Common myeloid progenitor, CD34-positive (primary cell): ENCODE measurements at regions not wholly inside any gene's neighbourhood (a gene's known extent, or its start where the extent isn't known, plus 50 kb on each side); places are given as distances from the start of the nearest gene placed in this dataset.

Source experiments
- CTCF ChIA-PET: fragments of 350-600 bp; sonication (Branson Sonifier 250); formaldehyde crosslinking; loops from one replicate; lab custom pipeline; 2021; ENCODE audit warnings: antibody characterized with exemption; lab: Charles Lee
- POLR2A ChIA-PET: fragments of 350-600 bp; sonication (Branson Sonifier 250); formaldehyde crosslinking; loops from one replicate; lab custom pipeline; 2021; ENCODE audit warnings: antibody characterized with exemption; lab: Charles Lee
- DNase-seq, 3 donors: peaks; one replicate each; pipeline versions ENCODE4 v3.0.0 to v3.0.0-alpha.2; 2013
- H3K27ac ChIP-seq, 2 experiments: 1 replicate in 1 of 2; 2 replicates in 1 of 2; pipeline ENCODE4 v1.7.0; 2013; ENCODE audit warnings: inconsistent platforms in 2 of 2, low read length in 2 of 2, mild to moderate bottlenecking in 2 of 2, low read depth in 1 of 2, moderate library complexity in 1 of 2; ENCODE audit not compliant: severe bottlenecking in 2 of 2, insufficient read depth in 1 of 2, poor library complexity in 1 of 2
- H3K27me3 ChIP-seq, 5 experiments: replicated peaks in 2 of 5; 1 replicate in 3 of 5; 2 replicates in 2 of 5; pipeline versions ENCODE4 v1.6.1 to v1.7.0; 2013; ENCODE audit warnings: low read length in 4 of 5, mild to moderate bottlenecking in 2 of 5, moderate library complexity in 2 of 5, inconsistent platforms in 1 of 5; ENCODE audit not compliant: insufficient read depth in 5 of 5, control insufficient read depth in 4 of 5
- H3K36me3 ChIP-seq, 4 experiments: 1 replicate in 2 of 4; 2 replicates in 2 of 4; pipeline versions ENCODE4 v1.6.1 to v1.7.0; 2013; ENCODE audit warnings: low read length in 3 of 4, control low read depth in 1 of 4, mild to moderate bottlenecking in 1 of 4; ENCODE audit not compliant: control insufficient read depth in 4 of 4, insufficient read depth in 4 of 4
- H3K4me1 ChIP-seq, 4 experiments: 1 replicate in 3 of 4; 2 replicates in 1 of 4; pipeline versions ENCODE4 v1.6.1 to v1.7.1; 2013; ENCODE audit warnings: low read length in 3 of 4, mild to moderate bottlenecking in 3 of 4, control low read depth in 1 of 4, inconsistent platforms in 1 of 4, moderate library complexity in 1 of 4; ENCODE audit not compliant: control insufficient read depth in 4 of 4, insufficient read depth in 4 of 4; ENCODE audit errors: control extremely low read depth in 1 of 4
- H3K4me3 ChIP-seq, 7 experiments: 1 replicate in 4 of 7; 2 replicates in 3 of 7; pipeline versions ENCODE4 v1.5.1 to v1.7.0; 2013; ENCODE audit warnings: mild to moderate bottlenecking in 7 of 7, low read length in 6 of 7, moderate library complexity in 6 of 7, inconsistent platforms in 2 of 7, low read depth in 2 of 7, control low read depth in 1 of 7; ENCODE audit not compliant: insufficient read depth in 4 of 7, control insufficient read depth in 1 of 7; ENCODE audit errors: extremely low read depth in 1 of 7
- H3K9me3 ChIP-seq, 5 experiments: 1 replicate in 4 of 5; 2 replicates in 1 of 5; pipeline versions ENCODE4 v1.6.1 to v1.7.1; 2013; ENCODE audit warnings: low read length in 4 of 5, mild to moderate bottlenecking in 2 of 5, inconsistent platforms in 1 of 5, low read depth in 1 of 5, moderate library complexity in 1 of 5; ENCODE audit not compliant: control insufficient read depth in 4 of 5, insufficient read depth in 2 of 5; ENCODE audit errors: control extremely low read depth in 1 of 5
- WGBS: methylation state at CpG from one replicate; pipeline ENCODE4 v1.1.5; 2013; ENCODE audit not compliant: insufficient coverage; 5-methylcytosine and 5-hydroxymethylcytosine counted together

DNA sequence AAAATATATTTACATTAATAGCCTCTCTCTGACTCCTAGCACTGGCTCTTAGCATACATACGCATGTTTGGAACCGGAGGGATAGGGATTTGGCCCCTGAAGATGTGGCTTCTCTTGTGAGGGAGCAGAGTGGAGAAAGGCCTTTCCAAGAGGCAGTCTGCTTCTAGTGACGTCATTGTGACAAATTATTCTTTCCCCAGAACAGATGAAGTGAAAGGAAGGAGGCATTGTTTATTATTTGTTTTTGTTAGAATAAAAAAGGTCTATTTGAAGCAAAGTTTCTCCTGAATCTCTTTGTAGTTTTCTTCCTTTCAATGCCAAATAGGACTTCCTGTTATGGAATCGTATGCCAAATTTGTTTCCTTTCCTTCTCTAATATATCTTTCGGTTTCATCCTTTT, 361.6 kb downstream of the ICE1 start:
- ChIA-PET POLR2A (no interaction called here), CTCF (no interaction called here)
- 63% methylated on average over 3 of the region's 5 CpGs for WGBS
- Histone ChIP-seq H3K4me3 (no peak overlapping the region), H3K27ac (no peak overlapping the region), H3K4me1 (no peaks in the 10 kb centered on the region), H3K27me3 (no peaks in the 10 kb centered on the region), H3K9me3 (peaks cover 0 to 1% (median 0%) of the 10 kb centered on the region in 5 experiments), H3K36me3 (no peaks in the 10 kb centered on the region)
- DNase-seq = no peak

DNA sequence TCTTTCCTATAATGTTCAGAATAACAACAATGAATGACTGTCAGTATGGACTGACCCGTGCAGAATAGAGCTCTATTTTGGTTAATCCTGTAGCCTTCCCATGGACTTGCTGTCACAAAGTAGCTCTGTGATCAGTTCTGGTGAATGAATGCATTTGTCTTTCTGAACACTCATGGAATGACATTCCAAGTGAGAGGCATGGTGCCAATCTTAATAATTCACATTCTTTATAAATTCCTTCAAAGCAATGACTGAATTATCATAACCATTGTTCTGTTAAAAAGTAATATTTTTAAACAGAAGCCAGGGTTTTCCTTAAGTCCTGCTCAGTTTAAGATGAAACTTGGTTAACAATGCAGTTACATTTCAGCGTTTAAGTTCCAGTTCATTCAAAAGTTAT, 360.5 kb downstream of the ICE1 start:
- ChIA-PET CTCF (no interaction called here), POLR2A (no interaction called here)
- Histone ChIP-seq H3K27ac (no peak overlapping the region), H3K36me3 (no peaks in the 10 kb centered on the region), H3K4me3 (no peak overlapping the region), H3K4me1 (no peaks in the 10 kb centered on the region), H3K9me3 (peaks cover 0 to 1% (median 0%) of the 10 kb centered on the region in 5 experiments), H3K27me3 (no peaks in the 10 kb centered on the region)
- DNase-seq = no peak
- WGBS = 100% methylated on average over 1 of the region's 2 CpGs

DNA sequence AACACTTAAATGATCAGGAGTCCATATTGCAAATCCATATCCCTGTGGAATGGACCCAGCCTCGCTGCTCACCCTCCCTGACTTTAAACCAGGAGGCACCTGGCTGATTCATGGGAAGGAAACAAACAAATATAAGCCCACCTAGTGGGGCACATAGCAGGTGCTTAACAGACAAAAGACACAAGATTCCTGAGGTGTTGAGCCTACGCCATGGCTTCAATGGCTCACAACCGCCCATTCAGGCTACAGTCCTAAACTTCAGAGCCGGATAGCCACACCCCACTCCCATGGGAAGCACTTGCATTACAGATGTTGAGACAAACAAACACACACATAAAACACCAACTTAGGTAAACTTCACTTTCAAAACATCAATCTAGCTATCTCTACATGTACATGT, 359.9 kb downstream of the ICE1 start:
- Histone ChIP-seq H3K27ac (no peak overlapping the region), H3K27me3 (no peaks in the 10 kb centered on the region), H3K9me3 (peaks cover 0 to 1% (median 0%) of the 10 kb centered on the region in 5 experiments), H3K36me3 (no peaks in the 10 kb centered on the region), H3K4me1 (no peaks in the 10 kb centered on the region), H3K4me3 (no peak overlapping the region)
- ChIA-PET POLR2A (no interaction called here), CTCF (no interaction called here)
- no peak for DNase-seq
- 92% methylated on average over 3 of the region's 4 CpGs for WGBS

DNA sequence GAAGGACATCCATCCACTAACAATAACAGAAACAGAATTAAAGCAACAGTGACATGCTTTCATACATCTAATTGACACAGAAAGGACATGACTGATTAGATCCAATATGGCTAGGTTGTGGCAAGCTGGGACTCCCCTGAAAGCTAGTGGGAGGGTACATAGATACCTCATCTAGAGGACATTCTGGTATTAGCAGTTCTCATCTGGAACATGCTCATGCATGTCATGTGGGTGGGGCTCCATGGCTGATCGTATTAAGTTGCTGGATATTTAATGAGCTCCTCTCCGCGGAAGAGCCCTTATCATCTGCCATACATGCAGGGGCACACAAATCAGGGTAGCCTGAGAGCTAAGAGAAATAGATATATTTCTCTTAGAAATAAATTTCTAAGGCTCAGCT, 358.9 kb downstream of the ICE1 start:
- H3K36me3 ChIP-seq = no peaks in the 10 kb centered on the region
- no peak overlapping the region for H3K4me3 ChIP-seq
- CTCF ChIA-PET = no interaction called here
- POLR2A ChIA-PET = no interaction called here
- no peaks in the 10 kb centered on the region for H3K4me1 ChIP-seq
- H3K9me3 ChIP-seq = no peaks in the 10 kb centered on the region
- H3K27ac ChIP-seq = no peak overlapping the region
- no peaks in the 10 kb centered on the region for H3K27me3 ChIP-seq
- no peak for DNase-seq
- WGBS = 100% methylated on average over 3 of the region's 3 CpGs

DNA sequence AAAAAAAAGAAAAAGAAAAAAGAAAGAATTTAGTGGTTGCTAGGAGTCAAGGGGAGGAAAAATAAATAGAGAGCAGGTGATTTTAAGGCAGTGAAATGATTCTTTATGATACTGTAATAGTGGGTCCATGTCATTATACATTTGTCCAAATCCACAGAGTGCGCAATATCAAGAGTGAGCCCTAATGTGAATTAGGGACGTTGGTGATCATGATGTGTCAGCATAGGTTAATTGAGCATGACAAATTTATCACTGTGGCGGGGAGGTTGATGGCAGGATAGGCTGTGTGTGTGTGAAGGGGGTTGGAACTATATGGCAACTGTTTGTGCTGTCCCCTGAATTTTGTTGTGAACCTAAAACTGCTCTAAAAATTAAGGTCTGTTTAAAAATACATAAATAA, 357.8 kb downstream of the ICE1 start:
- Histone ChIP-seq H3K27me3 (no peaks in the 10 kb centered on the region), H3K9me3 (no peaks in the 10 kb centered on the region), H3K36me3 (no peaks in the 10 kb centered on the region), H3K27ac (no peak overlapping the region), H3K4me3 (no peak overlapping the region), H3K4me1 (no peaks in the 10 kb centered on the region)
- POLR2A ChIA-PET = no interaction called here
- CTCF ChIA-PET = no interaction called here
- no peak for DNase-seq
- WGBS = 100% methylated on average over 2 of the region's 3 CpGs

DNA sequence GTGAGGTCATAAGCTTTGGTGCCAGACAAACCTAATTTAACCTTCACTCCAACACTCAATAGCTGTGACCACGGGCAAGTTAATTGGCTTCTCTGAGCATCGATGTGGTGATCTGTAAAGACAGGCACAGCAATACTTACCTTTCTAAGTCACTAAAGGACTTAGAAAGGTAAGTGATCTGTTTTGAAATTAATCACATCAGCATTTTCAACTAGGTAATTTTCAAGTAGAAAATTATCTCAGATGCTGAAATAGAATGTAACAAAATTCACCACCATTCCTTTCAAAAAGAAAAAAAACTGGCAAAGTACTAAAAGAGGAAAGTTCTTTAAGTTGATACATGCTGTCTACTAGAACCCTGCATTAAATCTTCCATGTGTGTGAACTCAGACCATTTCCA, 354.5 kb downstream of the ICE1 start:
- WGBS = no CpG with 5 or more reads among the region's 2 CpGs
- H3K27me3 ChIP-seq = no peaks in the 10 kb centered on the region
- no peaks in the 10 kb centered on the region for H3K9me3 ChIP-seq
- no peaks in the 10 kb centered on the region for H3K36me3 ChIP-seq
- CTCF ChIA-PET = no interaction called here
- DNase-seq = no peak
- H3K4me3 ChIP-seq = no peak overlapping the region
- H3K27ac ChIP-seq = no peak overlapping the region
- POLR2A ChIA-PET = no interaction called here
- no peaks in the 10 kb centered on the region for H3K4me1 ChIP-seq

DNA sequence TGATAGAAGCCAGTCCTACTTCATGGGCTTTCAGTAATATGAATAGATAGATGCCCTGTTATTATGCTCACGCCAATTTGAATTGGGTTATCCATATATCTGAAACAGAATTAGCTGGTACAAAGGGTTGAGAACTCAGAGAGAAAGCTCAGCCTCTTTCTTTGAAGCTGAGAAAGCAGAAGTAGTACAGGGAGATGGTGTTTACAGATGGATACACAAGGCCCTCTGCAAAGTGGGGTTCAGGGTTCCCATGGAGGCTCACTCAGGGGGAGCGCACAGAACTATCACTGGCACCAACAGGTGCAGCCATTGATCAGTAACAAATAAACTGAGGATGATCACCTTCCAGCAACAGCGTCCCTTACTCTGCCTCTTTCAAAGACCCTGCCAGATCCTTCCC, 349.7 kb downstream of the ICE1 start:
- POLR2A ChIA-PET = no interaction called here
- 97% methylated on average over 3 of the region's 3 CpGs for WGBS

More for the DNA sequence above, 349.7 kb downstream of the ICE1 start:
- H3K36me3 ChIP-seq = no peaks in the 10 kb centered on the region
- H3K27ac ChIP-seq = no peak overlapping the region
- no peaks in the 10 kb centered on the region for H3K9me3 ChIP-seq
- no peaks in the 10 kb centered on the region for H3K4me1 ChIP-seq
- no peak for DNase-seq
- CTCF ChIA-PET = no interaction called here
- H3K27me3 ChIP-seq = no peaks in the 10 kb centered on the region
- H3K4me3 ChIP-seq = no peak overlapping the region
